ENCODE measurements at regions not wholly inside any gene's neighbourhood (a gene's known extent, or its start where the extent isn't known, plus 50 kb on each side); places are given as distances from the start of the nearest gene placed in this dataset.

DNA sequence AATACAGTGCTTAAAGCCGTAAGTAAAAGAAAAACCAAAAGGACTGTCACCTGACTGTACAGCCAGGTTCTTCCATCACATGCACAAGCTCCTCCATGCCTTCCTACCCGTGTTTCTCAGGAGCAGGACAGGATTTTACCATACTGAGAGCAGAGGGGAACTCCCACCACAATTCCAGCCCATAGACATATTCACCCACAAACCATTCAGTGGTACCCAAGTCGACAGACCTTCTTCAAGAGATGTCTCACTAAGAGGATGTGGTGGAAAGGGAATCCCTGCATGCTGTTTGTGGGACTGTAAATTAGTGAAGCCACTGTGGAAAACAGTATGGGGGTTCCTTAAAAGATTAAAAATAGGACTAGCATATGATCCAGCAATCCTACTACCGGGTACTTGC, 66.9 kb upstream of the DOCK9 start:
- Histone ChIP-seq H3K27me3 (no peaks in the 10 kb centered on the region), H3K4me3 (no peak overlapping the region), H3K4me1 (peaks cover 32% of the 10 kb centered on the region), H3K9me3 (no peaks in the 10 kb centered on the region), H3K27ac (peak overlapping the region; percentile 67), H3K36me3 (no peaks in the 10 kb centered on the region)
- no peak for ATAC-seq
- intact Hi-C loops (cut with DNase I): no loop called here
- TF ChIP-seq, protein P1, sequence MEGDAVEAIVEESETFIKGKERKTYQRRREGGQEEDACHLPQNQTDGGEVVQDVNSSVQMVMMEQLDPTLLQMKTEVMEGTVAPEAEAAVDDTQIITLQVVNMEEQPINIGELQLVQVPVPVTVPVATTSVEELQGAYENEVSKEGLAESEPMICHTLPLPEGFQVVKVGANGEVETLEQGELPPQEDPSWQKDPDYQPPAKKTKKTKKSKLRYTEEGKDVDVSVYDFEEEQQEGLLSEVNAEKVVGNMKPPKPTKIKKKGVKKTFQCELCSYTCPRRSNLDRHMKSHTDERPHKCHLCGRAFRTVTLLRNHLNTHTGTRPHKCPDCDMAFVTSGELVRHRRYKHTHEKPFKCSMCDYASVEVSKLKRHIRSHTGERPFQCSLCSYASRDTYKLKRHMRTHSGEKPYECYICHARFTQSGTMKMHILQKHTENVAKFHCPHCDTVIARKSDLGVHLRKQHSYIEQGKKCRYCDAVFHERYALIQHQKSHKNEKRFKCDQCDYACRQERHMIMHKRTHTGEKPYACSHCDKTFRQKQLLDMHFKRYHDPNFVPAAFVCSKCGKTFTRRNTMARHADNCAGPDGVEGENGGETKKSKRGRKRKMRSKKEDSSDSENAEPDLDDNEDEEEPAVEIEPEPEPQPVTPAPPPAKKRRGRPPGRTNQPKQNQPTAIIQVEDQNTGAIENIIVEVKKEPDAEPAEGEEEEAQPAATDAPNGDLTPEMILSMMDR (IDR thresholded peaks at IDR 0.05): no peak
- DNase-seq: no peak

DNA sequence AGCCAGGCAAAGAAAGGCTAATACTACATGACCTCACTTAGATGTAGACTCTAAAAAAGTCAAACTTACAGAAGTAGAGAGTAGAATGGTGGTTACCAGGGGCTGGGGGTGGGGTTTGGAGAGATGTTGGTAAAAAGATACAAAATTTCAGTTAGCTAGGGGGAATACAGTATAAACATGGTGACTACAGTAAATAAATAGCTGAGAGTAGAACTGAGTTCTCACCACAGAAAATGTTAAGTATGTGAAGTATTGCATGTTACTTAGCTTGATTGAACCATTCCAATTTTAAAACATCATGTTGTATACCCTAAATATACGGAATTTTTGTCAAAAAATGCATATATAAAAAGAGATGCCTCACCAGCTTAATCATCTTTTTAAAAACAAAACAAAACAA, 67.5 kb upstream of the DOCK9 start:
- peak overlapping the region; percentile 67 for H3K27ac ChIP-seq
- H3K36me3 ChIP-seq: no peaks in the 10 kb centered on the region
- peaks cover 32% of the 10 kb centered on the region for H3K4me1 ChIP-seq
- H3K9me3 ChIP-seq: no peaks in the 10 kb centered on the region
- ATAC-seq (no peak), DNase-seq (no peak)
- intact Hi-C loops (cut with DNase I): no loop called here
- no peak overlapping the region for H3K4me3 ChIP-seq
- no peaks in the 10 kb centered on the region for H3K27me3 ChIP-seq
- TF ChIP-seq, protein P1 (IDR thresholded peaks at IDR 0.05): no peak

DNA sequence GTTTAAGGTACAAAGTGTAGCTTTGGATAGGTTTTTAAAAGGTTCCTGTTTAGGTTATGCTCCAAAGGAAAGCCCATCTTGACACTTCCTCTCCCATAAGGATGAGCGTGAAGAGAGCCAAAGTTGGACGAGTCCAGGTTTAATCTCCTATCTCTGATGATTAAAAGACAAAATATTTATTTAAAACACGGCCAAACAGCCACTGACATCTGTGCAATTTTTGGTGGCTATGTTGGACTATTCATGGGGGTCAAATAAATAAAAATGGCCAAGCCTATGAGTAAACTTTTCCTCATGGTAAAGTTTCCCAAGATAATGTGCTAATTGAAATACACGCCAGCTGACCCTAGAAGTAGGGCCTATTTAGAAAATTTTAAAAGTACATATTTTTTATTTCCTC, 69.0 kb upstream of the DOCK9 start:
- peaks cover 37% of the 10 kb centered on the region for H3K4me1 ChIP-seq
- H3K27me3 ChIP-seq: no peaks in the 10 kb centered on the region
- TF ChIP-seq, protein P1 (IDR thresholded peaks at IDR 0.05): no peak
- H3K36me3 ChIP-seq: no peaks in the 10 kb centered on the region
- DNase-seq (no peak), ATAC-seq (no peak)
- intact Hi-C loops (cut with DNase I): no loop called here
- peak overlapping the region; percentile 67 for H3K27ac ChIP-seq
- no peak overlapping the region for H3K4me3 ChIP-seq
- H3K9me3 ChIP-seq: no peaks in the 10 kb centered on the region

DNA sequence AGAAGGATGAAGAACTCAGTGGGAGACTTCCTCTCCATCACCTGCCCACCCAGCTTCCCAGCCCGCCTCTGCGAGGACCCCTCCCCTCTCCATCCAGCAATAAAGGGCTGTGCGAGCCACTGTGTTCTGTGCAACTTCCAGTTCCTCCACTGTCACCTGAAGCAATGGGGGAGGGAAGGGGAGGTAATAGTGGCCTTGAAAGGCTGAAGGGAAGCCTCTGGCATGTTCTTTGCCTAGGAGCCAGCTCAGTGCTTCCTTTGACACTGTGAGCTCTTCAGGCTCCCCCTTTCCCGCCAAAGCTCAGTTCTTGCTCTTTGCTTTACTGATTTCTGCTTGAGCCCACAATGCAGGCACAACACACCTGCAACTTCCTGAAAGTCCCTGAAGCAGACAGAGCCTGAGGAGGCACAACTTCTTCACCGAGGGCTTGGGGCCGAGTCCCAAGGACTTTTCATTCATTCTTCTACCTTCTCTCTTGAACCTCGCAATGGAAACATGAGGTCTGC, 73.2 kb upstream of the DOCK9 start:
- Histone ChIP-seq H3K27me3 (no peaks in the 10 kb centered on the region), H3K4me1 (peaks cover 36% of the 10 kb centered on the region), H3K4me3 (no peak overlapping the region), H3K36me3 (no peaks in the 10 kb centered on the region), H3K27ac (no peak overlapping the region), H3K9me3 (no peaks in the 10 kb centered on the region)
- no peak for DNase-seq
- no peak for ATAC-seq
- intact Hi-C loops (cut with DNase I): no loop called here
- TF ChIP-seq, protein P1 (IDR thresholded peaks at IDR 0.05): no peak

DNA sequence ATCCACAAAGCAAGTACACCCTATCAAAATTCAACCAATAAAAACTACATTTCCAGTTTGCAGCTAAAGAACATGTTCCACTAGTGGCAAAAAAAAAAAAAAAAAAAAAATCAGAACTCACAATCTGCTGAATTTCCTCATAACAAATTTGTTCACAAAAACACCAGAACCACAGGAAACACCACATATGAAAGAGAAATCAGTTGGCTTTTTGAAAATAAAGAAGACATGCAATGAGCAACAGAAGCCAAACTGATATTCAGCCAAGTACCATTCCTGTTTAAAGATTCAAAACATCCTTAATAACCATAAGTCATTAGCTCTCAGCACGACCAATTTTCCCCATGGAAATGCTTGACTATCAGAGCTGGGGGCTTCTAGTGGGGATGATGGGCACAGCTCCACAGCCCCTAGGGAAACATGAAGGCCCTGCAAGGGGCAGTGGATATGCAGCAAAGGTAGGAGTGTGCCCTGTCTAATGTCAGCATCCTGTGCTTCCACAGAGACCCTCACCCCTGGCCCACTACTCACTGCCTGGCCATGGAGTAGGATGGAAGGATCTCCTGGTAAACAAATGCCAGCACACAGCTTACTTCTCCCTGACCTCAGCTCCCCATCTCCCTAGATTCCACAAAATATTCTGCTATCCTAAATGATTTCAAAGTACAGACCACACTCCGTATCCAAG, 74.0 kb upstream of the DOCK9 start:
- intact Hi-C loops (cut with DNase I): no loop called here
- DNase-seq (no peak), ATAC-seq (no peak)
- Histone ChIP-seq H3K4me1 (peaks cover 27% of the 10 kb centered on the region), H3K9me3 (no peaks in the 10 kb centered on the region), H3K4me3 (no peak overlapping the region), H3K27me3 (no peaks in the 10 kb centered on the region), H3K36me3 (no peaks in the 10 kb centered on the region), H3K27ac (no peak overlapping the region)
- TF ChIP-seq, protein P1 (IDR thresholded peaks at IDR 0.05): no peak
